WTC11 (cell line): ENCODE measurements at regions not wholly inside any gene's neighbourhood (a gene's known extent, or its start where the extent isn't known, plus 50 kb on each side); places are given as distances from the start of the nearest gene placed in this dataset.

ENCODE experiments used
- ATAC-seq: fragments of 200-7000 bp; cut with Tn5 transposase; 2 replicates; pipeline ENCODE4 v1.10.0; 2021; ENCODE audit warnings: mild to moderate bottlenecking, moderate library complexity
- CTCF ChIA-PET: fragments of 300-600 bp; sonication (Branson Sonifier 250); formaldehyde crosslinking; loops from one replicate; lab custom pipeline; 2021; ENCODE audit warnings: antibody characterized with exemption; lab: Charles Lee
- POLR2A ChIA-PET: fragments of 350-600 bp; sonication (Branson Sonifier 250); formaldehyde crosslinking; loops from one replicate; lab custom pipeline; 2021; ENCODE audit warnings: antibody characterized with exemption; lab: Charles Lee
- DNase-seq: peaks from one replicate; pipeline ENCODE4 v3.0.0; 2021; ENCODE audit warnings: low spot score
- H3K27ac Mint-ChIP-seq: 2 replicates; pipeline ENCODE4 v1.8.0; 2021; ENCODE audit warnings: mixed read lengths
- H3K27me3 Mint-ChIP-seq: 2 replicates; pipeline ENCODE4 v1.8.0; 2021; ENCODE audit warnings: low read depth, mild to moderate bottlenecking, moderate library complexity, mixed read lengths
- H3K36me3 Mint-ChIP-seq: 2 replicates; pipeline ENCODE4 v1.8.0; 2021; ENCODE audit warnings: mixed read lengths
- H3K4me1 Mint-ChIP-seq: 2 replicates; pipeline ENCODE4 v1.8.0; 2022; ENCODE audit warnings: mixed read lengths
- H3K4me3 Mint-ChIP-seq: 2 replicates; pipeline ENCODE4 v1.8.0; 2021; ENCODE audit warnings: mild to moderate bottlenecking, moderate library complexity, mixed read lengths
- H3K9me3 Mint-ChIP-seq: 2 replicates; pipeline ENCODE4 v1.8.0; 2021; ENCODE audit warnings: mixed read lengths
- HMGA2 ChIP-seq: fragments of 250-450 bp; sonication (Bioruptor Pico); IDR thresholded peaks from 2 replicates; pipeline ENCODE4 v1.4.0; 2021; ENCODE audit warnings: mild to moderate bottlenecking, moderate library complexity
- OVOL2 ChIP-seq: fragments of 250-450 bp; sonication (Bioruptor Pico); IDR thresholded peaks from 2 replicates; pipeline ENCODE4 v1.9.0; 2021; ENCODE audit warnings: mild to moderate bottlenecking, borderline replicate concordance
- TP53 ChIP-seq: sonication (generic); formaldehyde crosslinking; IDR thresholded peaks from 2 replicates; pipeline ENCODE4 v1.8.1; 2023; ENCODE audit warnings: mild to moderate bottlenecking, missing genetic modification reagents
- TF ChIP-seq, protein P1 (sequence below): sonication (generic); formaldehyde crosslinking; IDR thresholded peaks from 2 replicates; pipeline ENCODE4 v1.8.1; 2023; ENCODE audit warnings: mild to moderate bottlenecking, missing genetic modification reagents, moderate library complexity

DNA sequence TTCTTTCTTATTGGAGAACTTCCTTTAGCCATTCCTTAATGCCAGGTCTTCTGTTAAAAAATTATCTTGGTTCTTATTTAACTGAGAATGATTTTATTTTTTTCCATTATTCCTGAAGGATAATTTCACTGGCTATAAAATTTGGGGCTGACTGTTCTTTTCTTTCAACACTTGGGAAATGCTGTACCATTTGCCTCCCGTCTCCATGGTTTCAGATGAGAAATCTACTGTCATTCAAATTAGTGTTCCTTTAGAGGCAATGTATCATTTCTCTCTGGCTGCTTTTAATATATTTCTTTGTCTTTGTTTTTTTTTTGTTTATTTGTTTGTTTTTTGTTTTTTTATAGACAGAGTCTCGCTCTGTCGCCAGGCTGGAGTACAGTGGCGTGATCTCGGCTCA is 51.8 kb upstream of the SMTN start:
- no peak overlapping the region for H3K27ac Mint-ChIP-seq
- H3K4me3 Mint-ChIP-seq = no peak overlapping the region
- TF ChIP-seq, protein P1, sequence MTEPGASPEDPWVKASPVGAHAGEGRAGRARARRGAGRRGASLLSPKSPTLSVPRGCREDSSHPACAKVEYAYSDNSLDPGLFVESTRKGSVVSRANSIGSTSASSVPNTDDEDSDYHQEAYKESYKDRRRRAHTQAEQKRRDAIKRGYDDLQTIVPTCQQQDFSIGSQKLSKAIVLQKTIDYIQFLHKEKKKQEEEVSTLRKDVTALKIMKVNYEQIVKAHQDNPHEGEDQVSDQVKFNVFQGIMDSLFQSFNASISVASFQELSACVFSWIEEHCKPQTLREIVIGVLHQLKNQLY (CRISPR knock-in tag) = no peak
- TF ChIP-seq TP53 (CRISPR knock-in tag) (no peak), OVOL2 (CRISPR knock-in tag) (no peak), HMGA2 (CRISPR knock-in tag) (no peak)
- ChIA-PET CTCF (interaction anchor here (1.2 kb wide), 1 partner anchor 54 kb away, joined by 4 read pairs; no protein-coding TSS in a partner anchor), POLR2A (no interaction called here)
- no peaks in the 10 kb centered on the region; the same call in 1 of the 2 replicates for H3K27me3 Mint-ChIP-seq
- DNase-seq (no peak), ATAC-seq (no peak)
- no peaks in the 10 kb centered on the region for H3K4me1 Mint-ChIP-seq
- peaks cover 15% of the 10 kb centered on the region for H3K9me3 Mint-ChIP-seq
- H3K36me3 Mint-ChIP-seq = peaks cover 3% of the 10 kb centered on the region; the same call in 1 of the 2 replicates
